Mammary epithelial cell (primary cell): ENCODE measurements at regions not wholly inside any gene's neighbourhood (a gene's known extent, or its start where the extent isn't known, plus 50 kb on each side); places are given as distances from the start of the nearest gene placed in this dataset.

ENCODE experiments used
- EZH2 ChIP-seq: IDR thresholded peaks from 2 replicates; pipeline ENCODE4 v1.6.1; 2012; ENCODE audit warnings: low read length, inconsistent platforms, borderline replicate concordance
- TF ChIP-seq, protein P1 (sequence below), 2 donors: IDR thresholded peaks in 1 of 2; conservative IDR thresholded peaks in 1 of 2; 2 replicates each; pipeline ENCODE4 v1.5.1; 2011 to 2012; ENCODE audit warnings: inconsistent platforms in 2 of 2, low read length in 2 of 2, mild to moderate bottlenecking in 2 of 2, control low read depth in 1 of 2, low read depth in 1 of 2; ENCODE audit not compliant: insufficient read depth in 1 of 2; ENCODE audit errors: extremely low read depth in 1 of 2

DNA sequence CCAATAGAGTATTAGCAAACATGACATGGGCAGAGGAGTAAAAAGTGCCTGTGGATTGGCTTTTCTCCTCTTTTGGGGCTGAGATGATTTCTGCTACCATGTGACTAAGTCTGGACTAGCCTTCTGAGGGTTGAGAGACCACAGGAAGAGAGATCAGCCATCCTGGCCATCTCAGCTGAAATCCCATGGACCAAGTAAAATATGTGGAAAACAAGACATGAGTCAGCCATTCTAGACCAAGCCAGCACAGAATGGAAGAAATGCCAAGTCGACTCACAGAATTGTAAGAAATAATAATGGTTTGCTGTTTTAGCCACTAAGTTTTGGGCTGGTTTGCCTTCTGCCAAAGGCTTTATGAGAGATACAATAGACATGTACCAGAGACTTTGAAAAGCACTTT, 377.8 kb downstream of the CHSY3 start:
- TF ChIP-seq, protein P1, sequence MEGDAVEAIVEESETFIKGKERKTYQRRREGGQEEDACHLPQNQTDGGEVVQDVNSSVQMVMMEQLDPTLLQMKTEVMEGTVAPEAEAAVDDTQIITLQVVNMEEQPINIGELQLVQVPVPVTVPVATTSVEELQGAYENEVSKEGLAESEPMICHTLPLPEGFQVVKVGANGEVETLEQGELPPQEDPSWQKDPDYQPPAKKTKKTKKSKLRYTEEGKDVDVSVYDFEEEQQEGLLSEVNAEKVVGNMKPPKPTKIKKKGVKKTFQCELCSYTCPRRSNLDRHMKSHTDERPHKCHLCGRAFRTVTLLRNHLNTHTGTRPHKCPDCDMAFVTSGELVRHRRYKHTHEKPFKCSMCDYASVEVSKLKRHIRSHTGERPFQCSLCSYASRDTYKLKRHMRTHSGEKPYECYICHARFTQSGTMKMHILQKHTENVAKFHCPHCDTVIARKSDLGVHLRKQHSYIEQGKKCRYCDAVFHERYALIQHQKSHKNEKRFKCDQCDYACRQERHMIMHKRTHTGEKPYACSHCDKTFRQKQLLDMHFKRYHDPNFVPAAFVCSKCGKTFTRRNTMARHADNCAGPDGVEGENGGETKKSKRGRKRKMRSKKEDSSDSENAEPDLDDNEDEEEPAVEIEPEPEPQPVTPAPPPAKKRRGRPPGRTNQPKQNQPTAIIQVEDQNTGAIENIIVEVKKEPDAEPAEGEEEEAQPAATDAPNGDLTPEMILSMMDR (conservative IDR thresholded peaks at IDR 0.05 in 1 of 2, IDR thresholded peaks at IDR 0.05 in 1 of 2; ENCODE audit: extremely low read depth in 1 of 2, insufficient read depth in 1 of 2, low read depth in 1 of 2, low read length in 2 of 2), result no peak
- TF ChIP-seq EZH2, result no peak
